PC-3 (cell line): ENCODE measurements at regions not wholly inside any gene's neighbourhood (a gene's known extent, or its start where the extent isn't known, plus 50 kb on each side); places are given as distances from the start of the nearest gene placed in this dataset.

ENCODE experiments used
- ATAC-seq: fragments of 200-7000 bp; cut with Tn5 transposase; 2 replicates; pipeline ENCODE4 v1.9.1; 2020; ENCODE audit warnings: mild to moderate bottlenecking, moderate library complexity
- BruUV-seq: library from RNA; stranded (reverse); fragments of 400-500 nt; replicated peaks from 2 replicates; lab custom pipeline; 2021; lab: Mats Ljungman, UMichigan
- CTCF ChIA-PET: fragments of 300-600 bp; sonication (Branson Sonifier 250); formaldehyde crosslinking; loops from one replicate; lab custom pipeline; 2022; ENCODE audit warnings: antibody characterized with exemption; lab: Charles Lee
- POLR2A ChIA-PET: fragments of 300-600 bp; sonication (Branson Sonifier 250); formaldehyde crosslinking; loops from one replicate; lab custom pipeline; 2022; ENCODE audit warnings: antibody characterized with exemption; ENCODE audit not compliant: unreplicated experiment; lab: Charles Lee
- DNase-seq: peaks from one replicate; pipeline ENCODE4 v3.0.0-alpha.2; 2015
- H2AFZ ChIP-seq: fragments of 300-600 bp; sonication (generic); 2 replicates; pipeline ENCODE4 v1.6.0; 2016; ENCODE audit warnings: antibody characterized with exemption, low read length
- H3F3A ChIP-seq: fragments of 300-600 bp; sonication (generic); one replicate; pipeline ENCODE4 v1.6.0; 2017; ENCODE audit warnings: antibody characterized with exemption, low read length, control low read depth, mild to moderate bottlenecking; ENCODE audit not compliant: unreplicated experiment
- H3K27ac ChIP-seq: fragments of 300-600 bp; sonication (generic); 2 replicates; pipeline ENCODE4 v1.5.1; 2016; ENCODE audit warnings: mild to moderate bottlenecking, low read length
- H3K27me3 ChIP-seq: fragments of 300-600 bp; sonication (generic); 2 replicates; pipeline ENCODE4 v1.6.1; 2016; ENCODE audit warnings: low read length, mixed read lengths
- H3K36me3 ChIP-seq: fragments of 300-600 bp; sonication (generic); 2 replicates; pipeline ENCODE4 v1.6.1; 2016; ENCODE audit warnings: low read depth, mixed run types, low read length, mixed read lengths
- H3K4me1 ChIP-seq: fragments of 300-600 bp; sonication (generic); 2 replicates; pipeline ENCODE4 v1.5.1; 2016; ENCODE audit warnings: low read length; ENCODE audit not compliant: insufficient read depth
- H3K4me2 ChIP-seq: fragments of 300-600 bp; sonication (generic); 2 replicates; pipeline ENCODE4 v1.6.0; 2016; ENCODE audit warnings: low read length
- H3K4me3 ChIP-seq: fragments of 300-600 bp; sonication (generic); 2 replicates; pipeline ENCODE4 v1.5.1; 2016; ENCODE audit warnings: mild to moderate bottlenecking, low read length, mixed read lengths
- H3K79me2 ChIP-seq: fragments of 300-600 bp; sonication (generic); 2 replicates; pipeline ENCODE4 v1.6.1; 2017; ENCODE audit warnings: low read length, mixed read lengths
- H3K9ac ChIP-seq: fragments of 300-600 bp; sonication (generic); 2 replicates; pipeline ENCODE4 v1.6.0; 2016; ENCODE audit warnings: mild to moderate bottlenecking, low read length
- H3K9me2 ChIP-seq: fragments of 300-600 bp; sonication (generic); replicated peaks from 2 replicates; pipeline ENCODE4 v1.6.1; 2016; ENCODE audit warnings: mixed run types, low read length, mixed read lengths
- H3K9me3 ChIP-seq: fragments of 300-600 bp; sonication (generic); 2 replicates; pipeline ENCODE4 v1.6.1; 2016; ENCODE audit warnings: low read length, mixed read lengths
- H4K20me1 ChIP-seq: fragments of 300-600 bp; sonication (generic); 2 replicates; pipeline ENCODE4 v1.6.1; 2016; ENCODE audit warnings: low read length, mixed read lengths
- EZH2 ChIP-seq: fragments of 300-600 bp; sonication (generic); IDR thresholded peaks from one replicate; pipeline ENCODE4 v1.6.1; 2017; ENCODE audit warnings: antibody characterized with exemption, mild to moderate bottlenecking, low read length; ENCODE audit not compliant: unreplicated experiment
- EZH2phosphoT487 ChIP-seq: fragments of 300-600 bp; sonication (generic); IDR thresholded peaks from 2 replicates; pipeline ENCODE4 v1.6.1; 2018; ENCODE audit warnings: mild to moderate bottlenecking, antibody characterized with exemption, low read length, borderline replicate concordance
- intact Hi-C: fragments of 100-400 bp; cut with micrococcal nuclease; formaldehyde crosslinking; loops from 2 replicates; pipeline ENCODE4 v1.9.0; 2023
- TF ChIP-seq, protein P1 (sequence below): fragments of 300-600 bp; sonication (generic); conservative IDR thresholded peaks from 2 replicates; pipeline ENCODE4 v1.5.1; 2017; ENCODE audit warnings: antibody characterized with exemption, low read depth, mild to moderate bottlenecking, low read length

DNA sequence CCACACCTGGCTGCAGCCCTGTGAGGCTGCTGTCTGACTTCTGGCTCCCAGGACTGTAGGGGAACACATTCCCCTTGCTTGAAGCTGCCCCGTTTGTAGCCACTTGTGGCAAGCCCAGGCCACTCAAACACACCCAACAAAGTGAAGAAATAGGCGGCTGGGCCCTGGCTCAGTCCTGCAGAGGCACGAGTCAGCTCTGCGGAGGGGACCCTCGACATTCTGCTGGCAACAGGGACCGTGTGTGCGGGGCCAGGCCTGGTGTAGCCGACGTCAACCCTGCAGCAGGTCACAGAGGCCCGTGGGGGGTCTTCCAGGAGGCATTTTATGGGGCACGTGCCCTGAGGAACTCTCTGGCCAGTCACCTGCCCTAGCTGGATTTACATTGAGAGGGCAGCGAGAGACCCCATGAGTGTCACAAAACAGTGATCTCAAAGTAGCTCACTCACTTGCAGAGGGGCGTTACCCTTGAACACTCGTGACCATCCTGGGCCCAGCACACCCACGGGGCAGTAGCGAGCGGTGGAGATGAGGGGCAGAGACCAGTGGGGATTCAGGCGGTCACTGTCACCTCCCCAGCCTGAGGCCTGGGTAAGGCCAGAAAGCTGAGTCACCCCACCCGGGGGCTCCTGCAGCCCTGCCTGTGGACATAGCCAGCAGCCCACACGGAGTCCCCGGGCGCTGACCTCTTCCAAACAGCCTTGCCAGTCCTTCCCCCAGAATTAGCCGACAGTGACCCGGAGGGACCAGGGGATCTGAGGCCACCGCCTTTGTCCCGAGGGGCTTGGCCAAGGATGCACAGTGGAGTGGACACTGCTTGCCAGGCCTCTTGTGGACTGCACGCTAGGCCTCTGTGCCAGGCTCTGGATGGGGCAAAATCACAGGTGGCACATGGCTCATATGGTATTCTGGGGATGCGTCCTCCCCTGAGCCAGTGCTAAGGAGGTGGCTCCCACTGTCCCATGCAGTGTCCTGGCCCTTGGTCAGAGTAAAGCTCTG, 139.5 kb downstream of the CTTN start:
- Histone ChIP-seq H2AFZ (no peak overlapping the region), H3F3A (no peaks in the 10 kb centered on the region), H3K27me3 (no peaks in the 10 kb centered on the region), H3K9me3 (no peaks in the 10 kb centered on the region), H3K4me2 (no peak overlapping the region), H3K36me3 (no peaks in the 10 kb centered on the region), H3K4me3 (no peak overlapping the region), H3K9ac (no peak overlapping the region), H3K27ac (no peak overlapping the region), H4K20me1 (no peaks in the 10 kb centered on the region), H3K4me1 (no peaks in the 10 kb centered on the region), H3K9me2 (no peaks in the 10 kb centered on the region), H3K79me2 (no peaks in the 10 kb centered on the region)
- ChIA-PET CTCF (no interaction called here), POLR2A (no interaction called here)
- TF ChIP-seq EZH2 (no peak), EZH2phosphoT487 (no peak)
- TF ChIP-seq, protein P1, sequence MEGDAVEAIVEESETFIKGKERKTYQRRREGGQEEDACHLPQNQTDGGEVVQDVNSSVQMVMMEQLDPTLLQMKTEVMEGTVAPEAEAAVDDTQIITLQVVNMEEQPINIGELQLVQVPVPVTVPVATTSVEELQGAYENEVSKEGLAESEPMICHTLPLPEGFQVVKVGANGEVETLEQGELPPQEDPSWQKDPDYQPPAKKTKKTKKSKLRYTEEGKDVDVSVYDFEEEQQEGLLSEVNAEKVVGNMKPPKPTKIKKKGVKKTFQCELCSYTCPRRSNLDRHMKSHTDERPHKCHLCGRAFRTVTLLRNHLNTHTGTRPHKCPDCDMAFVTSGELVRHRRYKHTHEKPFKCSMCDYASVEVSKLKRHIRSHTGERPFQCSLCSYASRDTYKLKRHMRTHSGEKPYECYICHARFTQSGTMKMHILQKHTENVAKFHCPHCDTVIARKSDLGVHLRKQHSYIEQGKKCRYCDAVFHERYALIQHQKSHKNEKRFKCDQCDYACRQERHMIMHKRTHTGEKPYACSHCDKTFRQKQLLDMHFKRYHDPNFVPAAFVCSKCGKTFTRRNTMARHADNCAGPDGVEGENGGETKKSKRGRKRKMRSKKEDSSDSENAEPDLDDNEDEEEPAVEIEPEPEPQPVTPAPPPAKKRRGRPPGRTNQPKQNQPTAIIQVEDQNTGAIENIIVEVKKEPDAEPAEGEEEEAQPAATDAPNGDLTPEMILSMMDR: no peak
- DNase-seq (no peak), ATAC-seq (no peak)
- intact Hi-C loops: no loop called here
- no TSS peak for BruUV-seq

GRCh38 chr11:70538641-70539359, 140.5 kb downstream of the CTTN start:
- no TSS peak for BruUV-seq
- Histone ChIP-seq H3K4me2 (no peak overlapping the region), H3K79me2 (no peaks in the 10 kb centered on the region), H2AFZ (no peak overlapping the region), H3K9me2 (no peaks in the 10 kb centered on the region), H3K4me1 (no peaks in the 10 kb centered on the region), H3K4me3 (no peak overlapping the region), H3K9ac (no peak overlapping the region), H3K27me3 (no peaks in the 10 kb centered on the region), H3K27ac (no peak overlapping the region), H3K36me3 (no peaks in the 10 kb centered on the region), H4K20me1 (no peaks in the 10 kb centered on the region), H3K9me3 (no peaks in the 10 kb centered on the region), H3F3A (no peaks in the 10 kb centered on the region)
- intact Hi-C loops: no loop called here
- CTCF ChIA-PET: no interaction called here
- ATAC-seq: no peak
- TF ChIP-seq EZH2 (no peak), EZH2phosphoT487 (no peak)
- TF ChIP-seq, protein P1: no peak
- POLR2A ChIA-PET: no interaction called here
- DNase-seq: no peak
